Heart left ventricle (tissue), 16 donors: ENCODE measurements at regions not wholly inside any gene's neighbourhood (a gene's known extent, or its start where the extent isn't known, plus 50 kb on each side); places are given as distances from the start of the nearest gene placed in this dataset.

Experiments used
- ATAC-seq, 4 donors: fragments of 200-7000 bp; cut with Tn5 transposase; one replicate each; pipeline ENCODE4 v1.9.1; 2020 to 2022; ENCODE audit warnings: moderate library complexity in 4 of 4, mild to moderate bottlenecking in 3 of 4, moderate number of reproducible peaks in 1 of 4
- DNase-seq, 5 donors: peaks; one replicate each; pipeline ENCODE4 v3.0.0-alpha.2; 2020
- H3K27ac ChIP-seq, 12 donors: fragments of 200-600 bp; sonication (generic) in 4 of 12; one replicate each; pipeline versions ENCODE4 v1.5.0 to v1.8.0; 2016 to 2022; ENCODE audit warnings: mild to moderate bottlenecking in 2 of 12
- H3K27me3 ChIP-seq, 9 donors: fragments of 200-600 bp; sonication (generic) in 2 of 9; one replicate each; pipeline versions ENCODE4 v1.5.1 to v1.8.0; 2016 to 2022; ENCODE audit warnings: mild to moderate bottlenecking in 3 of 9
- H3K36me3 ChIP-seq, 9 donors: fragments of 200-600 bp; sonication (generic) in 2 of 9; one replicate each; pipeline versions ENCODE4 v1.5.0 to v1.8.0; 2018 to 2022; ENCODE audit warnings: mild to moderate bottlenecking in 2 of 9
- H3K4me1 ChIP-seq, 12 donors: fragments of 200-600 bp; sonication (generic) in 4 of 12; one replicate each; pipeline versions ENCODE4 v1.5.0 to v1.8.0; 2016 to 2022; ENCODE audit warnings: mild to moderate bottlenecking in 3 of 12
- H3K4me3 ChIP-seq, 12 donors: fragments of 200-600 bp; sonication (generic) in 4 of 12; one replicate each; pipeline versions ENCODE4 v1.5.0 to v1.8.0; 2017 to 2022; ENCODE audit warnings: mild to moderate bottlenecking in 9 of 12, moderate library complexity in 4 of 12
- H3K9me3 ChIP-seq, 12 donors: fragments of 200-600 bp; sonication (generic) in 4 of 12; one replicate each; pipeline versions ENCODE4 v1.5.0 to v1.8.0; 2016 to 2022; ENCODE audit warnings: mild to moderate bottlenecking in 1 of 12
- CTCF ChIP-seq, 12 donors: fragments of 200-600 bp; sonication (generic) in 4 of 12; IDR thresholded peaks; one replicate each; pipeline versions ENCODE4 v1.5.0 to v1.8.0; 2018 to 2022; ENCODE audit warnings: antibody characterized with exemption in 12 of 12, mild to moderate bottlenecking in 5 of 12
- POLR2A ChIP-seq, 2 donors: fragments of 450-650 bp; IDR thresholded peaks; one replicate each; pipeline ENCODE4 v1.6.1; 2017; ENCODE audit warnings: antibody characterized with exemption in 2 of 2, mild to moderate bottlenecking in 2 of 2, moderate library complexity in 2 of 2
- WGBS, 4 donors: extraction: QIAGEN DNeasy Blood & Tissue Kit in 2 of 4; methylation state at CpG; one replicate each; pipeline versions ENCODE4 v1.1.5 to v1.1.7; 2013 to 2018; 5-methylcytosine and 5-hydroxymethylcytosine counted together
- intact Hi-C, 10 donors: fragments of 100-400 bp; cut with DNase I; formaldehyde crosslinking; loops; one replicate each; pipeline versions ENCODE4 v1.11.1 to v1.14.2; 2022
- donor health status: ischemic (EF 13 %, LVEDD 7.1; RV severe dilation, severe dysfunction).
- donor health status: healthy with polysubstance abuse.
- donor health status: DM: no; HTN: yes; CAD: no.
- donor health status: DM: no; HTN: no; CAD: no.
- donor health status: ischemic (EF 25% LVEDD 6.9; RV normal size, moderate dysfunction).
- donor health status: ischemic (EF 25% LVEDD 5.7; RV mildly dilated, moderate dysfunction).
- donor health status: healthy.
- donor health status: DM: yes; HTN: yes; CAD: no.
- donor health status: ischemic (EF 35%, LVEDD 5.7; RV mildly dilated, moderate dysfunction).
- donor health status: nonischemic (EF 11% LVEDD 7.7; RV severe dilation, severe dysfunction).
- donor health status: DM: yes; HTN: yes; CAD: no.
- donor health status: PGD.
- donor health status: ischemic (EF 29% LVEDD 5.4; RV normal size, mild dysfunction).
- donor health status: nonischemic (EF 23%, LVEDD 6.1; RV moderate dilation, normal function).

DNA sequence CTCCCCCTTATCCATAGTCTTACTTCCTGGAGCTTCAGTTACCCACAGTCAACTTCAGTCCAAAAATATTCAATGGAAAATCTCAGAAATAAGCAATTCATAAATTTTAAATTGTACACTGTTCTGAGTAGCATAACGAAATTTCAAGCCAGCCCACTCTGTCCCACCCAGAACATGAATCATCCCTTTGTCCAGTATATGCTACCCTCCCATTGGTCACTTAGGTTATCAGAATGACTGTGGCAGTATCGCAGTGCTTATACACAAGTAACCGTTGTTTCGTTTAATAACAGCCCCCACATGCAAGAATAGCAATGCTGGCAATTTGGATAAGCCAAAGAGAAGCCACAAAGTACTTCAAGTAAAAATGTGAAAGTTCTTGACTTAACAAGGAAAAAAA is 325.3 kb upstream of the ADAMTS9 start:
- Histone ChIP-seq H3K36me3 (peaks cover 0 to 7% (median 0%) of the 10 kb centered on the region in 9 donors), H3K4me3 (no peak overlapping the region), H3K27me3 (no peaks in the 10 kb centered on the region), H3K27ac (no peak overlapping the region), H3K9me3 (peaks cover 0 to 6% (median 0%) of the 10 kb centered on the region in 12 donors), H3K4me1 (peaks cover 0 to 5% (median 0%) of the 10 kb centered on the region in 12 donors)
- intact Hi-C loops, result no loop called here
- no peak for ATAC-seq
- 94 to 96% (median 95%) methylated on average over 4 of the region's 4 CpGs for WGBS, 4 donors
- TF ChIP-seq CTCF (IDR thresholded peaks at IDR 0.05), result no peak
- no peak for DNase-seq

DNA sequence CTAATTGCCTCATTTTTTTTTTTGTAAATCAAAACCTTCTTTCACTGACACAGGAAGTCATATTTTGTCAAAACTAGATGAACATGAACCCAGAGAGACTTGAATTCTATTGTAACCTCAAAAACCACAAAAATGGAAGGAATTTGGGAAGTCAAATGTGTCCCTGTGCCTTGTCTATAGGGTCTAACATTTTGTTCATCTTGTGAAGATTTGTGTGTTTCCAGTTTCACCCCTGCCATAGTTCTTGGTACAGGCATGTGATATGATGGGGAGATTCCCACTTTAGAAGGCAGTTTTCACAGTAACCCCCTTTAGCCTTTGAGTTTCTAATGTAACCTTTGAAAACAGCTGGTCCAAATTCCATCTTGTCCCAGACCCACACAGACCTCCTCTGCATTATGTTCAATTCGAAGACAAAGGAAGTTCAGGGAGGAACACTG is 318.5 kb upstream of the ADAMTS9 start:
- TF ChIP-seq POLR2A (IDR thresholded peaks at IDR 0.05) (no peak), CTCF (IDR thresholded peaks at IDR 0.05) (no peak)
- no peak for ATAC-seq
- H3K27ac ChIP-seq, result no peak overlapping the region
- intact Hi-C loops, result no loop called here
- peaks cover 0 to 7% (median 0%) of the 10 kb centered on the region in 9 donors for H3K36me3 ChIP-seq
- no peak overlapping the region for H3K4me3 ChIP-seq
- peaks cover 0 to 5% (median 0%) of the 10 kb centered on the region in 12 donors for H3K4me1 ChIP-seq
- 24 to 61% (median 49%) methylated on average over 1 of the region's 1 CpG for WGBS, 4 donors
- no peaks in the 10 kb centered on the region for H3K27me3 ChIP-seq
- no peak for DNase-seq
- no peaks in the 10 kb centered on the region for H3K9me3 ChIP-seq

DNA sequence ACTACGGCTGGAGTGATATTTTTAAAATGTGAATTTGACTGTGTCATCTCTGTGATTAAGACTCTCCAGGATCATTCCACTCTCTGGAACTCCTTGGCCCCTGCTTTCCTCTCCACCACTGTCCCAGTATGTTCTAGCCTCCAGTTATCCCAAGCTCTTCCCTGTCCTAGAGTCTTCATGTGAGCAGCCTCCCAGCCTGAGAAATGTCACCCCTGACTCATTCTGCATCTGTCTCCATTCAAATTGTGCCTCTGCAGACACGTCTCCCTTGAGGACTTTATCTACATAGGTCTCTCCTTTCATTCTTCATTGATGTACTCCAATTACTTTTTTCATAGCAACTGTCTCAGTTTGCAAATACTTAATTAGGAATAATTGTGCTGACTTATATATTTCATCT is 317.7 kb upstream of the ADAMTS9 start:
- no peak for ATAC-seq

DNA sequence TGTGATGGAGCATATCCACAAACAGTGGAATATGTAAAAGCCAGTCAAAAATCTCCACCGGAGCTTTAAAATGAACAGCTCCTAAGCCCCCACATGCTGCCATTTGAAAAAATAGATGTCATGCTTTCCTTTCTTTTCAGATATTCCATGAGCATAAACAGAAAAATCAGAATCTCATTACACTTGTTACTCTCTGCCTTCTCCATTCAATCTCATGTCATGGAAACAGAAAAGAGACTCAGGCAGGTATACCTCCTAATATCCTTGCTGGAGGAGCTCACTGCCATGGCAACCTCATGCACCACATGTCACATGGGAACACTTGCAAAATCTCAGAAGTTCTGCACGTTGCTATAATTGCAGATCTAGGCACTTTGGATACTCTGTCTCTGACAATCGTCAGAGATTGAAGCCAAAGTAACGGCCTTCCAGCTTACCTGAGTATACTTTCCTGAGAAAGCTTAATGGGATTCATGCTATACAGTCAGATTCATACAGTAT is 317.0 kb upstream of the ADAMTS9 start:
- no peak for DNase-seq
- TF ChIP-seq CTCF (IDR thresholded peaks at IDR 0.05), result no peak
- no peak for TF ChIP-seq POLR2A (IDR thresholded peaks at IDR 0.05)
- no peaks in the 10 kb centered on the region for H3K27me3 ChIP-seq
- no peak overlapping the region for H3K4me3 ChIP-seq
- no peaks in the 10 kb centered on the region for H3K9me3 ChIP-seq
- no peaks in the 10 kb centered on the region for H3K36me3 ChIP-seq
- no peak overlapping the region for H3K27ac ChIP-seq
- WGBS, 4 donors, result 78 to 88% (median 82%) methylated on average over 4 of the region's 4 CpGs
- ATAC-seq, result no peak
- intact Hi-C loops, result no loop called here
- H3K4me1 ChIP-seq, result peaks cover 0 to 5% (median 0%) of the 10 kb centered on the region in 12 donors

More for the DNA sequence above, 317.7 kb upstream of the ADAMTS9 start:
- no peaks in the 10 kb centered on the region for H3K27me3 ChIP-seq
- no peak overlapping the region for H3K27ac ChIP-seq
- WGBS, 4 donors, result 93 to 97% (median 93%) methylated on average over 2 of the region's 2 CpGs
- H3K9me3 ChIP-seq, result no peaks in the 10 kb centered on the region
- TF ChIP-seq CTCF (IDR thresholded peaks at IDR 0.05), result no peak
- no peak for TF ChIP-seq POLR2A (IDR thresholded peaks at IDR 0.05)
- H3K4me1 ChIP-seq, result peaks cover 0 to 5% (median 0%) of the 10 kb centered on the region in 12 donors
- DNase-seq, result no peak
- no peak overlapping the region for H3K4me3 ChIP-seq
- H3K36me3 ChIP-seq, result peaks cover 0 to 2% (median 0%) of the 10 kb centered on the region in 9 donors
- intact Hi-C loops, result no loop called here
